ENCODE measurements at regions not wholly inside any gene's neighbourhood (a gene's known extent, or its start where the extent isn't known, plus 50 kb on each side); places are given as distances from the start of the nearest gene placed in this dataset.

- Histone ChIP-seq H3K36me3 (ENCODE audit: control insufficient read depth in 2 of 4, insufficient read depth in 4 of 4, low read length in 3 of 4) (peaks cover 0 to 6% (median 0%) of the 10 kb centered on the region in 4 experiments; a peak in 2 of 8 replicates), H4K91ac (replicated peaks; ENCODE audit: insufficient read length, low read length) (no peak overlapping the region), H3K79me2 (ENCODE audit: control insufficient read depth in 1 of 2, insufficient read depth in 2 of 2, low read length in 2 of 2) (no peaks in the 10 kb centered on the region), H3K18ac (ENCODE audit: extremely low read depth, low read length) (no peak overlapping the region), H3K4me2 (ENCODE audit: insufficient read depth in 1 of 2, low read depth in 2 of 2, low read length in 2 of 2) (no peak overlapping the region), H4K8ac (ENCODE audit: extremely low read depth, insufficient read depth, low read length) (no peak overlapping the region), H3K56ac (replicated peaks; ENCODE audit: insufficient read length, low read depth, low read length) (no peak overlapping the region), H2BK20ac (ENCODE audit: low read length) (no peak overlapping the region), H3K4ac (replicated peaks; ENCODE audit: insufficient read length, low read depth, low read length) (no peak overlapping the region), H3K14ac (ENCODE audit: insufficient read length) (no peak overlapping the region), H4K20me1 (replicated peaks in 1 of 2; ENCODE audit: control insufficient read depth in 1 of 2, insufficient read depth in 2 of 2, low read length in 2 of 2) (no peaks in the 10 kb centered on the region), H3K27ac (ENCODE audit: low read depth, low read length) (no peak overlapping the region), H3K23me2 (ENCODE audit: low read depth, low read length) (no peaks in the 10 kb centered on the region), H3K9ac (replicated peaks in 1 of 4; ENCODE audit: extremely low read depth in 1 of 4, low read depth in 3 of 4, low read length in 3 of 4) (no peak overlapping the region), H3K4me1 (replicated peaks in 1 of 4; ENCODE audit: control insufficient read depth in 3 of 4, insufficient read depth in 4 of 4, low read length in 3 of 4) (no peaks in the 10 kb centered on the region), H3K4me3 (ENCODE audit: extremely low read depth in 1 of 4, insufficient read depth in 2 of 4, low read depth in 3 of 4, low read length in 4 of 4) (no peak overlapping the region), H4K5ac (ENCODE audit: insufficient read length, low read depth, low read length) (no peak overlapping the region), H2BK120ac (replicated peaks; ENCODE audit: low read depth, low read length) (no peak overlapping the region), H3K23ac (ENCODE audit: insufficient read length) (no peak overlapping the region), H3K27me3 (replicated peaks in 1 of 4; ENCODE audit: control insufficient read depth in 3 of 4, extremely low read depth in 1 of 4, insufficient read depth in 3 of 4, low read length in 3 of 4) (no peaks in the 10 kb centered on the region), H2BK5ac (ENCODE audit: low read depth, low read length) (no peak overlapping the region), H3K79me1 (ENCODE audit: low read depth, low read length) (no peaks in the 10 kb centered on the region), H2BK15ac (ENCODE audit: low read length) (no peak overlapping the region), H3K9me3 (ENCODE audit: insufficient read depth in 2 of 2, low read depth in 1 of 2, low read length in 1 of 2) (peaks cover 17 to 22% of the 10 kb centered on the region in 2 experiments), H2AK5ac (ENCODE audit: low read depth, low read length) (no peak overlapping the region), H2AFZ (ENCODE audit: low read length) (no peak overlapping the region), H2BK12ac (ENCODE audit: low read depth, low read length) (no peak overlapping the region)
- ChIA-PET CTCF (ENCODE audit: partially characterized antibody) (interaction anchor here (1.3 to 1.6 kb wide), 2 partner anchors 10 to 18 kb away, joined by 3 to 4 read pairs; no protein-coding TSS in a partner anchor), POLR2A (ENCODE audit: partially characterized antibody) (no interaction called here)
- FAIRE-seq, result no peak
- DNase-seq (ENCODE audit: low read depth in 1 of 2, low spot score in 2 of 2), result no peak
- whole genome bisulfite sequencing, 2 experiments (ENCODE audit: extremely low coverage in 1 of 2, insufficient coverage in 1 of 2, insufficient read length in 1 of 2, insufficient replicate concordance in 2 of 2, low coverage in 1 of 2, low lambda C conversion rate in 2 of 2, missing lambda C conversion rate in 1 of 2), result 90% methylated on average over 2 of the region's 2 CpGs; no CpG with 5 or more reads in 1 of the 2 experiments
- TF ChIP-seq BACH1 (IDR thresholded peaks at IDR 0.05; ENCODE audit: low read length) (no peak), KDM1A (IDR thresholded peaks at IDR 0.05; ENCODE audit: borderline replicate concordance, low read length) (no peak), HDAC2 (IDR thresholded peaks at IDR 0.05; ENCODE audit: borderline replicate concordance in 1 of 2, low read depth in 2 of 2, low read length in 2 of 2) (no peak)
Measured at GRCh38 chr16:52727441-52727840, 180.5 kb upstream of the TOX3 start.
